GM21825 (cell line): ENCODE measurements at regions not wholly inside any gene's neighbourhood (a gene's known extent, or its start where the extent isn't known, plus 50 kb on each side); places are given as distances from the start of the nearest gene placed in this dataset.
"Not testable (repeated sequence)": the region's sequence is repeated elsewhere in the genome, so short reads cannot be mapped to it uniquely, and the experiment has no call there.

Experiments
- ATAC-seq: cut with Tn5 transposase; IDR thresholded peaks from one replicate; pipeline ENCODE4 v1.9.1; 2021; ENCODE audit warnings: mild to moderate bottlenecking, moderate library complexity; ENCODE audit not compliant: unreplicated experiment

GRCh38 chr18:51447351-51448342 lies 250.2 kb upstream of the MEX3C start:
- no peak for ATAC-seq

DNA sequence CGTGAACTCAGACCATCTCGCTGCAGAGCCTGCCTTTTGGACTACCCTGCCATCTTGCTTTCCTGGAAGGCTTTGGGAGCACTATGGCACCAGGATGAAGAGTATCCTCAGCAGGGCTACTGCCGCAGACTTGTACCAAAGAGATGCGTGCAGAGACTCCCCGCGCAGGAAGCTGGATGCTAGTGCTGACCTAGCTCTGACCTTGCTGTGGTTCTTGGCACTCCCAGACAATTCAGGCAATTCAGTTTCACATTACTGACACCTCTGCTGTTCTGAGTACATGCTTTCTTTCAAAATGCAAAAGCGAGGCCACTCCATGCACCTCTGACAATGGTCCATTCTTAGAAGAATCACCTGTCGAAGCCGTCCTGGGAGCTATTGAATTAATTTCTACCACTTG lies 251.5 kb upstream of the MEX3C start:
- ATAC-seq = no peak

- no peak for ATAC-seq
These were observed 256.1 kb upstream of the MEX3C start for GRCh38 chr18:51453594-51453993.

DNA sequence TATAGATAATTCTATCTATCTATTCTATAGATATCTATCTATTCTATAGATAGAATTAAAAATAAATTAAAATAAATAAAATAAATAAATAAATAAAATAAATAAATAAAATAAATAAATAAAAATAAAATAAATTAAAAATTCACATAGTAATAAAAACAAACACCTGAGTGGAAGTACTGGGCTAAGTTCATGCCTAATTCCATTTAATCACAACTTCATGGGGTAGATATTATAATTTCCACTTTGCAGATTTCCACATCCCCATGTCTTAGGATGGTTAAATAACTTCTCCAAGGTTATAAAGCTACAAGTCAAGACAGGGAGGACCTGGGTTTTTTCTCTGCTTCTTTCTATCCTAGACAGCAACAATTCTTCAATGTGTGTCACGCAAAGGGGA lies 261.4 kb upstream of the MEX3C start:
- no peak for ATAC-seq

DNA sequence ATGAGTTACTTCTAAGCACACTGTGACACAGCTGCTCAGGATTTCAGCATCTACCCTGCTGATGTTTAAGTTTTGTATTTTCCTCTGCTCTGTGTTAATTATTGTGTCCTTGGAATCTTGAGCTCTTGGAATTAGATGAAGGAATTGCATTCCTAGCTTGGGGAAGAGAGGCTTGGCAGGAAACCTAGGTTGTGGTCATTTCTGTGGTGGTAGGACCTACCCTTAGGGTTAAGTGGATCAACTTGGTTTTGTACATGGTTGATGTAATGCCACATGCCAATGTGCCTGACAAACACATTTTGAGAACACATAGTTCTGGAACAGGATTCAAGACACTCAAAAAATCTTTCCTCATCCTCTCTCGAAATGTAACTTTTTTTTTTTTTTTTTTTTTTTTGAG lies 264.5 kb upstream of the MEX3C start:
- ATAC-seq = no peak

DNA sequence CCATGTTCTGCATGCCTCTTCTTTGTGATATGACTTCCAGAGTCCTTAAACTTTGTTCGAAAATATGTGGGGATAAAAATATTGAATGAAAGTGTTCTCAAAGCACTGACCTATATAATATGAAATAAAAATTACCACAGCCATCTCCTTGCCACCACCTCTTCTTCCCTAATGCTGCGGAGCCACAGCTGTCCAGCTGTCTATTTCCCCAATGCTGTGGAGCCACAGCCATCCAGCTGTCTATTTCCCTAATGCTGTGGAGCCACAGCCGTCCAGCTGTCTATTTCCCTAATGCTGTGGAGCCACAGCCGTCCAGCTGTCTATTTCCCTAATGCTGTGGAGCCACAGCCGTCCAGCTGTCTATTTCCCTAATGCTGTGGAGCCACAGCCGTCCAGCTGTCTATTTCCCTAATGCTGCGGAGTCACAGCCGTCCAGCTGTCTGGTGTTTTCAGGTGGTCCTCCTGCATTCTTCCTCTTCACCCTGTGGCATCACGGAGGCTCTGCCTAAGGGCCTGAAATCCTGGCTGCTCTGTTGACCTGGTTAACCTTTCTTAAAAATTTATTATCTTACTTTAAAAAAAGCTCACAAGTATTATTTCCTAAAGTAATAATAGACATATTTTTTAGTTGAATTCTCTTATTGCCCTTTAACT lies 266.1 kb upstream of the MEX3C start:
- no peak for ATAC-seq

DNA sequence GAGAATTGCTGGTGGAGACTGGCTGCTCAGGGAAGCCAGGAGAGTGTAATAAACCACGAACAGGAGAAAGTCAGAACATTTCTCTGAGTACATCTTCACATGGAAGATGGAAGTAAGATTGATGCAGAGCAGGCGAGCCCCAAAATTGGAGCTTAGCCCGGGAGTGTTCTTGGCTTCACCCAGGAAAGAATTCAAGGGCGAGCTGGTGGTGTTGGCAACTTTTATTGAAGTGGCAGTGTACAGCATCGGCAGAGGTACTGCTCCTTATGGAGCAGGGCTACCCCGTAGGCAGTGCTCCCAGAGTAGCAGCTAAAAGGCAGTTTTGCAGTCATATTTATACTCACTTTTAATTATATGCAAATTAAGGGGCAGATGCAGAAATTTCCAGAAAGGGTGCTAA lies 281.4 kb upstream of the MEX3C start:
- no peak for ATAC-seq

GRCh38 chr18:51479736-51480135 lies 282.3 kb upstream of the MEX3C start:
- no peak for ATAC-seq

DNA sequence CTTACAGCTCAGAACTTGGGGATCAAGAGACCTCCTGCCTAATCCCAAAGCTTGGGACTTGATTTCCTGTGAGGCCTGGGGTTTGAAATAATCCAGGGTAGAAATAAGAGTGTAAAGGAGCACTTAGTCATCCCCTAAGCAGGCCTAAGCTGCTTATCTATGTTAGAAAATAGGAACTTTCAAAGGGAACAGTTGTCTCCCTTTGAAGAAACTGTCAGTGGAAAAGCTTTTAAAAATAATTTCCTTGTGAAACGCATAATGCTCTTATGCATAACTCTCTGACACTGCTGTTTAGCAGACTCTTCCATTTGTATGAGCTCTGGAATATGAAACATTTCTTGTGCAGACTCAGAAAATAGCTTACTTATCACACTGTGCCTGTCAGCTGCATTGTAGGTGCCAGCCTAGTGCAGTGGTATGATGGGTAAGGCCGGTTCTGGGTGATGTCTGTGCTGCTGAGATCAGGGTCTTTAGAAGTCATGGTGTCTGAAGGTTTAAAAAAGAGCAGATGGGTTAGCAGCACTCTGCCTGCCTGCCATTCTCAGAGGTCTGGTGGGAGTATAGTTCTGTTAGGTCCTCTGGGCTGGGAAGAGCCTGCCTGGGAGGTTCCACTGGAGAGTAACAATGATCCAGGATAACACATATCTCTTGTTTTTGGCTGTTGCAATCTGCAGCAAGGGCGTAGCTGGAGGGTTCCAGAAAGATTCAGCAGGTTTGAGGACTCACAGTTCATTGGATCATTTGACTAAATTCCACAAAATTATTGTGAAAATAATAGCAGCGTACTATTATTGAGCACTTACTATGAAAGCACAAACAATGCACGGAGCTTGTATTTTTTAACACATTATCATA lies 283.2 kb upstream of the MEX3C start:
- ATAC-seq = no peak

DNA sequence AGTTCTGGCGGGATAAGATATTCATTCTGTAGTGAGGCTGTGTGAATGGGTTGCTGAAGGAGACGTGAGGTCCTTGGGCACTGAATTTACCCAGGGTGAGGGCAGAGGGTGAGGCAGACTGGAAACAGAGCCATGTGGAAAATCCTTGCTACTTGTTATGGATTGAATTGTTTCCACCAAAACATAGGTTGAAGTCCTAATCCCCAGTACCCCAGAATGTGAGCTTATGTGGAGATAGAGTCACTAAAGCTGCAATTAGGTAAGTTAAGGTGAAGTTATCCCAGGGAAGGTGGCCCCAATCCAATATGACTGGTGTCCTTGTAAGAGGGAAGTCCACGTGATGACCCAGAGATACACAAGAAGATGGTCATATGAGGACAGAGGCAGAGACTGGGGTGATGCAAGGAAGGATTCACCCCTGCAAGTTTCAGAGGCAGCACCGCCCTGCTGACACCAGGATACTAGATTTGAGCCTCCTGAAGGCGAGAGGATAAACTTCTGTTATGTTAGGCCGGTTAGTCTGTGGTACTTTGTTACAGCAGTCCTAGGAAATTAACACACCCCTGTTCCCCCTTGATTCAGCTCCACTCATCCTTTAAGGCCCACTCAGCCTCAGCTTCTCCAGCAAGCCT lies 289.4 kb upstream of the MEX3C start:
- ATAC-seq = no peak

GRCh38 chr18:51490417-51490816 lies 292.9 kb upstream of the MEX3C start:
- ATAC-seq = no peak

DNA sequence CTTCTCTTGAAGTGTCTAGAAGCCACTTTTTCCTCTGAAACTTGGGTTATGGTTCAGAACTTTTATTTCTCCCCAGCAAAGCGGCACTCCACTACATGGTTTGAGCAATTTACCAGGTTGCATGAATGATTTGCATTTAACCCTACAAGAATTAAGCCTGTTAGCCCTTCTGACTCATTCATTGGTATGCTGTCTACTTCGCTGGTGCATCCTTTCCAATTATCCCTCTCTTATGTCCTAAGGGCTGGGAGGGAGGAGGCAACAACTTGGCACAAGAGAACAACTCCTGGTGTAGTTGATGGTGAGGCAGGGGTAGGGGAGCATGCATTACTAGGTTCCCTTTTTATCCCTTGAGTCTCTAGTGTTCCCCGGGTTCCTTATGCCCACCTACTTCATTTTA lies 293.4 kb upstream of the MEX3C start:
- no peak for ATAC-seq

DNA sequence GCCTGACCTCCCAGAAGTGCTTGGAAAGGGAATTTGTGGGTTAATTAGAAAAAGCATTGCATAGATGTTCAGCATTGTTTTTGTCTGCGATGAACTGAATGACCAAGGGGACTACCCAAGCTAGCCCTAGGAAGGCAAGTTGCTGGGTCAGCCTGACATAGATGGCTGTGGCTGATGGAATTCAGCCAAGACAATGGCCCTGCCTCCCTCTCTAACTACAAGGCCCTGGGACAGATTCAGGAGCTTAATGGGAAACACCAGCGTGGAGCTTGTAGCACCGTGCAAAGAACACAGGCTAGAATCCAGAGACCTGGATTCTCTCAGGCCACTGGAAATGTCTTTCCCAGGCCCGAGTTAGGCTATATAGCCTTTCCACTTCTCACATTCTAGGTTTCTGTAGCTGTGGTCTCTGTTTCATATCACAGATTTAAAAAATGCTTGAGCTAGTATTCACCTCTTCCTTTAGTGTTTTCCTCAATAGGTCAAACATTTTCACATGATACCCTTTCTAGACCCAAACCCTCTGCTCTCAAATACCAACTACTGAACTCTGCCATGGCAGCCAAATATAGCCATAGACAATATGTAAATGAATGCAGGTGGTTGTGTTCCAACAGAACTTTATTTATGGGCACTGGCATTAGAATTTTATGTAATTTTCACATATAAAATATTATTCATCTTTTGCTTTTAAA lies 294.3 kb upstream of the MEX3C start:
- no peak for ATAC-seq

DNA sequence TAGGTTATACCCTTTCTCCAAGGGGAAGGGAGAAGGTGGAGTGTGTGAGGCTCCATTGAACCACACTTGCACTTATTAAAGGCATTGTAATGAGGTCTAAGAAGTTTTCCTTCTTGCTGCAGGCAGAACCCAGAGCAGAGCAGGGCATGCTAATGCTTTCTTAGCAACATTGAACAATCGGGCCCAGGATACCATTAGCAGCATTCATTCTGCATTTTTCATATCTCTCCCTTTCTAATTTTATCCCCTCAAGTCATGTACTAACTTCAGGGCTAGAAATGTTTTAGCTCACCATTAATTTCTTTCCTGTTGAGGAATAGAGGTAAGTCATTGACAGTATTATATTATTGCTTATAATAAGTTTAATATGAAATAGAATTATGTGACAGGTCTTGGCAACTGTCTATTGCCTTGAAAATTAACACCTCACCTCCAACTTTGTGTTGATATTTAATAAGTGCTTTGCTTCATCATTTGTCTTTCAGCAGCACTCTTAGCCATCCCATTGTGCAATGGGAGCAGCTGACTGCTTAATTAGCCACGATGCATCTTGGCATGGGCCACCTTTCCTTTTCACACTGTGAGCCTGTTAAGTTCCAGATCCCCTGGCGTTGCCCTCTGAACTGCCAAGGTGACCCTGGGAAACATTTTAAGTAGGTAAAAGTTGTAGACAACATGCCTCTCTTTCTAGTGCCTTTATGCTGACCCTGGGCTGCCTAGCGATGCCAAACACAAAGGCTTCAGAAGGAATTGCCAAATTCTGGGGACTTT lies 300.8 kb upstream of the MEX3C start:
- no peak for ATAC-seq

DNA sequence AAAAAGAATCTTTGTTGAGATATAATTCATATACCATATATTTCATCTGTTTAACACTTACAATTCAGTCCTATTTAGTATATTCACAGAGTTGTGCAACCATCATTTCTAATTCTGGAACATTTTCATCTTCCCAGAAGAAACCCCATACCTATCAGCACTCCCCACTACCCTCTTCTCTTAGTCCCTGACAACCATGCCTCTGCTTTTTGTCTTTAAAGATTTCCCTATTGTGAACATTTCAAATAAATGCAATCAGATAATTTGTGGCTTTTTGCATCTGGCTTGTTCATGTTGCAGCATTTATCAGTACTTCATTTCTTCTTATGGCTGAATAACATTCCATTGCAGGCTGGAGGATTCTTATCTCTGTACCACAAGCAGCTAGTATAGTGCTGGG lies 305.9 kb upstream of the MEX3C start:
- no peak for ATAC-seq

- no peak for ATAC-seq
These were observed 309.3 kb upstream of the MEX3C start for GRCh38 chr18:51506811-51507210.

- not testable (repeated sequence) for ATAC-seq
These were observed 310.9 kb upstream of the MEX3C start for GRCh38 chr18:51508410-51508809.

GRCh38 chr18:51510020-51510419 lies 312.5 kb upstream of the MEX3C start:
- no peak for ATAC-seq

DNA sequence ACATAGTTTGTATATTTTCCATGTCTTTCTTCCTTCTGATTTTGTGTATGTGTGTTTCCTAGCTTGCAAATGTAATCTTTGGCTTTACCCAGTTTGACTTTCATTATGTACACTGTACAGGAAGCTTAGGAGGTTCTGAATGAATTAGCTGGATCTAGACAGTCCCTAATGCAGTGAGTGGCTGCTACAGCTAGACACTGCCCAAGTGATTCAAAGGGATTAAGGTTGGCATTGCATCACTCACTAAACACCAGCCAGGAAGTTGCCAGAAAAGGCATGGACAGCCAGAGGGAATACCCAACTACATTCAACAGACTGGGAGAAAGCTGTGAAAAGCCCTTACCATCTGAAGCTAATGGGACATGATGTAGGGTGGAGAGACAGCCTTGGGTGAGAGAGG lies 316.0 kb upstream of the MEX3C start:
- no peak for ATAC-seq

DNA sequence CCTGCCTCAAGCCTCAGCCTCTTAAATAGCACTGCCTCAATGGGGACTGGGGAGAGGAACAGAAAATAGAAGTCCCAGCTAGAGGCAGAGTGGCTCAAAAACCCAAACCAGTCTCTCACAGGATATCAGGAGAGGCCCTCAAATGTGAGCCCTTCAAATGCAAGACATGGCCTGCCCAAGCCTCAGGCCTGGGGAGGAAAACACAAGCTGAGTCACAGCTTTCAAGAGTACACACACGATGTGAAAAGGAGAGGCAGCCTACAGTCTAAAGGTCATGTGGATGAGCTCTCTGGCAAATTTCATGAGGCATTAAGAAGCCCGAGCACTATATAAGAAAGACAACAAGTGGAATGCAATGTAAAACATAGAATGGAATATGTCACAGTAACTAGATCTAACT lies 316.6 kb upstream of the MEX3C start:
- no peak for ATAC-seq
